K562 (cell line): ENCODE measurements at regions not wholly inside any gene's neighbourhood (a gene's known extent, or its start where the extent isn't known, plus 50 kb on each side); places are given as distances from the start of the nearest gene placed in this dataset.

Source experiments
- ATAC-seq: fragments of 200-7000 bp; cut with Tn5 transposase; 3 replicates; pipeline ENCODE4 v1.9.1; 2020; ENCODE audit warnings: moderate library complexity
- BruUV-seq: library from RNA; stranded (reverse); fragments of 400-500 nt; replicated peaks from 2 replicates; lab custom pipeline; 2021; lab: Mats Ljungman, UMichigan
- CTCF ChIA-PET: fragments of 300-600 bp; formaldehyde crosslinking; extraction: SDS; loops from one replicate; lab custom pipeline; 2021; ENCODE audit warnings: low intra/inter-chr PET ratio; lab: Yijun Ruan, JAX
- POLR2A ChIA-PET: fragments of 300-600, 350-650 bp; sonication (Branson Sonifier 250); formaldehyde crosslinking; extraction: SDS; loops from one replicate; lab custom pipeline; 2021; ENCODE audit warnings: antibody characterized with exemption, inconsistent platforms; lab: Yijun Ruan, JAX
- DNase-seq, 4 experiments: peaks; one replicate each; pipeline versions ENCODE4 v3.0.0 to v3.0.0-alpha.2; 2011 to 2018; ENCODE audit warnings: low spot score in 3 of 4, mixed read lengths in 3 of 4; ENCODE audit errors: extremely low read depth in 1 of 4
- FAIRE-seq: peaks from 2 replicates; lab custom pipeline; 2011; peaks lifted over from hg19 to GRCh38; lab: Jason Lieb, UNC
- H2AFZ ChIP-seq: 2 replicates; pipeline ENCODE4 v1.6.0; 2011; ENCODE audit warnings: low read depth, low read length, control low read depth, inconsistent platforms
- H3K27ac ChIP-seq: fragments of 200-600 bp; 3 replicates; pipeline ENCODE4 v1.8.0; 2011; ENCODE audit warnings: low read depth, mild to moderate bottlenecking, control low read depth, inconsistent platforms, low read length, moderate library complexity, mixed read lengths; ENCODE audit errors: extremely low read depth
- H3K27me3 ChIP-seq, 2 experiments: fragments of 300-600 bp in 1 of 2; 2 replicates in 1 of 2; 3 replicates in 1 of 2; pipeline versions ENCODE4 v1.6.0 to v1.8.0; 2011; ENCODE audit warnings: inconsistent platforms in 2 of 2, low read length in 2 of 2, mild to moderate bottlenecking in 1 of 2, mixed read lengths in 1 of 2, moderate library complexity in 1 of 2; ENCODE audit not compliant: control insufficient read depth in 2 of 2, insufficient read depth in 2 of 2
- H3K36me3 ChIP-seq: fragments of 300-600 bp; 3 replicates; pipeline ENCODE4 v1.8.0; 2011; ENCODE audit warnings: mild to moderate bottlenecking, low read length, inconsistent platforms; ENCODE audit not compliant: control insufficient read depth, insufficient read depth
- H3K4me1 ChIP-seq, 2 experiments: fragments of 200-600 bp in 1 of 2; replicated peaks in 1 of 2; 2 replicates in 1 of 2; 3 replicates in 1 of 2; pipeline versions ENCODE4 v1.5.1 to v1.8.0; 2011; ENCODE audit warnings: inconsistent platforms in 2 of 2, low read length in 2 of 2, mild to moderate bottlenecking in 1 of 2, mixed read lengths in 1 of 2, moderate library complexity in 1 of 2; ENCODE audit not compliant: control insufficient read depth in 2 of 2, insufficient read depth in 2 of 2
- H3K4me2 ChIP-seq: 2 replicates; pipeline ENCODE4 v1.6.1; 2011; ENCODE audit warnings: low read length, control low read depth, inconsistent platforms, mixed read lengths; ENCODE audit not compliant: insufficient read depth
- H3K4me3 ChIP-seq: fragments of 200-600 bp; sonication (generic), shearing (Covaris generic); 2 replicates; pipeline ENCODE4 v1.5.1; 2016; ENCODE audit warnings: control low read depth, inconsistent platforms
- H3K79me2 ChIP-seq: fragments of 200-600 bp; 3 replicates; pipeline ENCODE4 v1.8.0; 2011; ENCODE audit warnings: low read length, inconsistent platforms; ENCODE audit not compliant: control insufficient read depth, insufficient read depth
- H3K9ac ChIP-seq, 2 experiments: 2 replicates each; pipeline versions ENCODE4 v1.6.0 to v1.6.1; 2011; ENCODE audit warnings: low read depth in 2 of 2, low read length in 2 of 2, control low read depth in 1 of 2, inconsistent platforms in 1 of 2, mild to moderate bottlenecking in 1 of 2, mixed read lengths in 1 of 2; ENCODE audit not compliant: insufficient read depth in 1 of 2
- H3K9me1 ChIP-seq: one replicate; pipeline ENCODE4 v1.6.0; 2011; ENCODE audit warnings: inconsistent platforms, mild to moderate bottlenecking, low read length, moderate library complexity; ENCODE audit not compliant: control insufficient read depth, insufficient read depth
- H3K9me3 ChIP-seq: replicated peaks from 2 replicates; pipeline ENCODE4 v1.5.1; 2011; ENCODE audit warnings: low read depth, low read length, inconsistent platforms; ENCODE audit not compliant: control insufficient read depth, insufficient read depth
- H4K20me1 ChIP-seq: replicated peaks from 2 replicates; pipeline ENCODE4 v1.6.1; 2011; ENCODE audit warnings: low read length, inconsistent platforms, mixed read lengths; ENCODE audit not compliant: control insufficient read depth, insufficient read depth
- CSDE1 ChIP-seq, 2 experiments: fragments of 450-650 bp; IDR thresholded peaks; 2 replicates each; pipeline ENCODE4 v1.6.1; 2016; ENCODE audit warnings: mild to moderate bottlenecking in 1 of 2
- E2F3 ChIP-seq: fragments of 250-450 bp; sonication (Bioruptor Pico); IDR thresholded peaks from 2 replicates; pipeline ENCODE4 v1.4.0; 2020; ENCODE audit warnings: mild to moderate bottlenecking
- FOS ChIP-seq: IDR thresholded peaks from 3 replicates; pipeline ENCODE4 v1.6.1; 2011; ENCODE audit not compliant: insufficient read length; ENCODE audit errors: extremely low read depth
- HOMEZ ChIP-seq: fragments of 250-450 bp; sonication (Bioruptor Pico); IDR thresholded peaks from 2 replicates; pipeline ENCODE4 v1.4.0; 2020; ENCODE audit warnings: mild to moderate bottlenecking, moderate library complexity
- HOXB6 ChIP-seq: fragments of 250-450 bp; sonication (Bioruptor Pico); IDR thresholded peaks from 2 replicates; pipeline ENCODE4 v1.5.1; 2022; ENCODE audit warnings: mild to moderate bottlenecking, borderline replicate concordance
- KDM5B ChIP-seq: fragments of 200-600 bp; sonication (generic); IDR thresholded peaks from 2 replicates; pipeline ENCODE4 v1.6.1; 2012; ENCODE audit warnings: low read depth, mild to moderate bottlenecking, moderate library complexity, low read length, control low read depth, inconsistent platforms; ENCODE audit not compliant: insufficient replicate concordance
- PHF20 ChIP-seq: fragments of 450-650 bp; IDR thresholded peaks from 2 replicates; pipeline ENCODE4 v1.6.1; 2018; ENCODE audit not compliant: partially characterized antibody
- POLR2G ChIP-seq: fragments of 200-400 bp; formaldehyde crosslinking; IDR thresholded peaks from 2 replicates; pipeline ENCODE4 v1.6.1; 2017; ENCODE audit warnings: low read depth, mild to moderate bottlenecking, antibody characterized with exemption, low read length, moderate library complexity
- PURB ChIP-seq: sonication (generic); formaldehyde crosslinking; IDR thresholded peaks from 2 replicates; pipeline ENCODE4 v1.9.0; 2021; ENCODE audit warnings: low read depth, mild to moderate bottlenecking, missing genetic modification reagents
- SIX5 ChIP-seq, 2 experiments: IDR thresholded peaks; 2 replicates each; pipeline ENCODE4 v1.6.1; 2011; ENCODE audit warnings: low read length in 2 of 2, borderline replicate concordance in 1 of 2, low read depth in 1 of 2, mild to moderate bottlenecking in 1 of 2, moderate library complexity in 1 of 2; ENCODE audit not compliant: insufficient read depth in 1 of 2
- TARDBP ChIP-seq: fragments of 450-650 bp; IDR thresholded peaks from 2 replicates; pipeline ENCODE4 v1.6.1; 2016
- ZC3H11A ChIP-seq: IDR thresholded peaks from 2 replicates; pipeline ENCODE4 v1.6.1; 2012; ENCODE audit warnings: low read depth, low read length, improper control_type of control experiment
- ZKSCAN8 ChIP-seq: fragments of 200-800 bp; sonication (Bioruptor generic); IDR thresholded peaks from 2 replicates; pipeline ENCODE4 v1.6.1; 2016; ENCODE audit warnings: missing genetic modification characterization, missing compliant biosample characterization
- ZNF431 ChIP-seq: sonication (generic); formaldehyde crosslinking; IDR thresholded peaks from 2 replicates; pipeline ENCODE4 v1.8.0; 2022; ENCODE audit warnings: mild to moderate bottlenecking, missing genetic modification reagents
- in situ Hi-C: fragments of 300-500 bp; cut with MboI; formaldehyde crosslinking; loops from 4 replicates; pipeline ENCODE4 v1.15.0; 2018; ENCODE audit warnings: inconsistent platforms, mixed read lengths
- intact Hi-C: fragments of 100-400 bp; cut with micrococcal nuclease; formaldehyde crosslinking; loops from 2 replicates; pipeline ENCODE4 v1.14.2; 2022
- TF ChIP-seq, protein P1 (sequence below), 2 experiments: fragments of 450-650 bp in 1 of 2; sonication (generic) in 1 of 2; formaldehyde crosslinking in 1 of 2; IDR thresholded peaks in 1 of 2; conservative IDR thresholded peaks in 1 of 2; 2 replicates each; pipeline versions ENCODE4 v1.6.1 to v1.8.1; 2016 to 2023; ENCODE audit warnings: mild to moderate bottlenecking in 2 of 2, moderate library complexity in 2 of 2, inconsistent platforms in 1 of 2, missing genetic modification reagents in 1 of 2

GRCh38 chr9:115756736-115757135 is 396.9 kb upstream of the PAPPA start:
- no peak overlapping the region for H3K27ac ChIP-seq
- H4K20me1 ChIP-seq = no peaks in the 10 kb centered on the region
- no peak overlapping the region for H3K4me2 ChIP-seq
- no peak overlapping the region for H3K9ac ChIP-seq
- POLR2A ChIA-PET = no interaction called here
- intact Hi-C loops = no loop called here
- ATAC-seq (no peak), DNase-seq (no peak), FAIRE-seq (no peak)
- H3K4me3 ChIP-seq = no peak overlapping the region
- no TSS peak for BruUV-seq
- no peaks in the 10 kb centered on the region for H3K9me3 ChIP-seq
- H3K79me2 ChIP-seq = no peaks in the 10 kb centered on the region
- no peak for TF ChIP-seq CSDE1 (IDR thresholded peaks at IDR 0.05)
- TF ChIP-seq TARDBP = no peak
- TF ChIP-seq, protein P1, sequence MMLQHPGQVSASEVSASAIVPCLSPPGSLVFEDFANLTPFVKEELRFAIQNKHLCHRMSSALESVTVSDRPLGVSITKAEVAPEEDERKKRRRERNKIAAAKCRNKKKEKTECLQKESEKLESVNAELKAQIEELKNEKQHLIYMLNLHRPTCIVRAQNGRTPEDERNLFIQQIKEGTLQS (IDR thresholded peaks at IDR 0.05) = no peak
- TF ChIP-seq, protein P1 (CRISPR knock-in tag; conservative IDR thresholded peaks at IDR 0.05) = no peak
- TF ChIP-seq E2F3 (CRISPR knock-in tag) = no peak
- TF ChIP-seq ZNF431 (CRISPR knock-in tag) = no peak
- TF ChIP-seq ZC3H11A = no peak
- TF ChIP-seq SIX5 (IDR thresholded peaks at IDR 0.05; ENCODE audit: borderline replicate concordance in 1 of 2, insufficient read depth in 1 of 2, low read depth in 1 of 2, low read length in 2 of 2) = no peak
- TF ChIP-seq ZKSCAN8 (CRISPR knock-in tag) = no peak
- no peak for TF ChIP-seq PHF20
- TF ChIP-seq HOXB6 (CRISPR knock-in tag) = no peak
- TF ChIP-seq FOS = no peak
- TF ChIP-seq KDM5B = no peak
- TF ChIP-seq PURB (CRISPR knock-in tag) = no peak
- no peak for TF ChIP-seq POLR2G
- no peak for TF ChIP-seq HOMEZ (CRISPR knock-in tag)
- no peaks in the 10 kb centered on the region for H3K4me1 ChIP-seq
- no peaks in the 10 kb centered on the region for H3K9me1 ChIP-seq
- H3K36me3 ChIP-seq = no peaks in the 10 kb centered on the region
- no peak overlapping the region for H2AFZ ChIP-seq
- no peaks in the 10 kb centered on the region for H3K27me3 ChIP-seq
- CTCF ChIA-PET = no interaction called here
- in situ Hi-C loops = no loop called here
